Chondrocyte (in vitro differentiated cells): ENCODE measurements at regions not wholly inside any gene's neighbourhood (a gene's known extent, or its start where the extent isn't known, plus 50 kb on each side); places are given as distances from the start of the nearest gene placed in this dataset.

ENCODE experiments used
- DNase-seq: peaks from one replicate; pipeline ENCODE4 v3.0.0; 2021; ENCODE audit warnings: mixed read lengths, low spot score
- H3K27ac Mint-ChIP-seq: one replicate; pipeline ENCODE4 v1.8.0; 2021; ENCODE audit warnings: mild to moderate bottlenecking, moderate library complexity, mixed read lengths; ENCODE audit not compliant: unreplicated experiment
- H3K27me3 Mint-ChIP-seq: 2 replicates; pipeline ENCODE4 v1.8.0; 2021; ENCODE audit warnings: low read depth, mixed read lengths
- H3K36me3 Mint-ChIP-seq: 2 replicates; pipeline ENCODE4 v1.8.0; 2021; ENCODE audit warnings: low read depth, mixed read lengths
- H3K4me1 Mint-ChIP-seq: 2 replicates; pipeline ENCODE4 v1.8.0; 2021; ENCODE audit warnings: low read depth, mild to moderate bottlenecking, mixed read lengths
- H3K4me3 Mint-ChIP-seq: one replicate; pipeline ENCODE4 v1.8.0; 2021; ENCODE audit warnings: mild to moderate bottlenecking, moderate library complexity, mixed read lengths; ENCODE audit not compliant: unreplicated experiment
- H3K9me3 Mint-ChIP-seq: 2 replicates; pipeline ENCODE4 v1.8.0; 2021; ENCODE audit warnings: low read depth, mixed read lengths
- CTCF ChIP-seq: fragments of 200-600 bp; sonication (generic); IDR thresholded peaks from 2 replicates; pipeline ENCODE4 v1.5.0; 2021; ENCODE audit warnings: antibody characterized with exemption, mild to moderate bottlenecking, moderate library complexity

DNA sequence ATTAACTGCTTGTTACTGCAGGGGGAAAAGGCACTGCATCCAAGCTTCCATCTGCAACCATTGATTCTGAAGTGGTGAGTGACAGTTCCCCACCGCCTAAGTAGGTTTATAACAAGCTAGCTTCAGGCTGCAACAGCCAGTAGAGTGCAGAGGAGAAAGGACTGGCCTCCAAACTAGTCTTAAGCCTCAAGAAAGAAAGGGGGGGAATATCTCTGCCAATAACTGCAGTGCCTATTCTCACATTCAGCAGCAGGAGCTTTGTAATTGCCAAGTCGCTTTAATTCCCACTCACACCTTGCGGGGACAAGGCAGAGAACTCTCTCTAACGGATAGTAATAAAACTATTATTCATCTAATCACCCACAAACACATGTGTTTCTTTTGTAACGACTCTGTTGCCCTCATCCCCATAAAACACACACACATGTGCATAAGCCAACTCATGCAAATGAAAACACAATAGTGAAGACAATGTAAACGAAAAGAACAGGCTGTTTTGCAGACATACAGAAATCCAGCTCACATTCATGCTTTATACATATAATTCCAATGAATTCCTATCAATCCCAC, 1963.3 kb upstream of the PIK3C3 start:
- no peak for TF ChIP-seq CTCF

GRCh38 chr18:39990540-39990939, 1964.5 kb upstream of the PIK3C3 start:
- Mint-ChIP-seq H3K9me3 (no peaks in the 10 kb centered on the region), H3K27me3 (no peaks in the 10 kb centered on the region), H3K36me3 (no peaks in the 10 kb centered on the region), H3K27ac (no peak overlapping the region), H3K4me3 (no peak overlapping the region), H3K4me1 (no peaks in the 10 kb centered on the region)
- no peak for DNase-seq
- no peak for TF ChIP-seq CTCF

More for the DNA sequence above, 1963.3 kb upstream of the PIK3C3 start:
- H3K9me3 Mint-ChIP-seq = no peaks in the 10 kb centered on the region
- H3K4me1 Mint-ChIP-seq = no peaks in the 10 kb centered on the region
- DNase-seq = no peak
- H3K27me3 Mint-ChIP-seq = no peaks in the 10 kb centered on the region
- H3K27ac Mint-ChIP-seq = no peak overlapping the region
- H3K36me3 Mint-ChIP-seq = no peaks in the 10 kb centered on the region
- H3K4me3 Mint-ChIP-seq = no peak overlapping the region

DNA sequence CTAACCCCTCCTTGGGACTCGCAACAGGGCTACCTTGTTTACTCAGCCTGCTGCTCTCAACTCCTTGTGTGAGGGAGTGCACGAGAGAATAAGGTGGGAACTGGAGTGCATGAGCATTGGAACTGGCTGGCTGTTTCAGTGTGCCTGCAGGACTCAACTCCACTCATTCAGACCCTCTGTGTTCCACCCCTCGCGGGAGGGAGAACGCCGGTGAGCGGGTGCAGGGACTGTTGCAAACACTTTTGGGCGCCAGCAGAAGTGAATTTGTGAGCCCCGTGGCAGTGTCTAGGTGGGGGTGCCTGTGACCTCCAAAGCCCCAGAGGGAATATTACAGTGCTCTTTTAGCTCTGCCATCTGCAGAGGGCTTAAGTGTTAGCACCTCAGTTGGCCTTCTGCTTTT, 1978.3 kb upstream of the PIK3C3 start:
- no peak for DNase-seq
- no peak for TF ChIP-seq CTCF
- H3K36me3 Mint-ChIP-seq = no peaks in the 10 kb centered on the region
- no peaks in the 10 kb centered on the region for H3K9me3 Mint-ChIP-seq
- no peak overlapping the region for H3K27ac Mint-ChIP-seq
- H3K27me3 Mint-ChIP-seq = peaks cover 1% of the 10 kb centered on the region
- no peaks in the 10 kb centered on the region for H3K4me1 Mint-ChIP-seq
- H3K4me3 Mint-ChIP-seq = no peak overlapping the region

- H3K27me3 Mint-ChIP-seq = no peaks in the 10 kb centered on the region
- DNase-seq = no peak
- peaks cover 11% of the 10 kb centered on the region for H3K4me1 Mint-ChIP-seq
- H3K4me3 Mint-ChIP-seq = no peak overlapping the region
- no peaks in the 10 kb centered on the region for H3K36me3 Mint-ChIP-seq
- no peak for TF ChIP-seq CTCF
- H3K27ac Mint-ChIP-seq = no peak overlapping the region
- H3K9me3 Mint-ChIP-seq = peaks cover 2% of the 10 kb centered on the region
Measured at GRCh38 chr18:39972521-39972920, 1982.5 kb upstream of the PIK3C3 start.

- no peak for DNase-seq
- Mint-ChIP-seq H3K9me3 (peaks cover 2% of the 10 kb centered on the region), H3K27ac (no peak overlapping the region), H3K27me3 (no peaks in the 10 kb centered on the region), H3K4me3 (no peak overlapping the region), H3K4me1 (peaks cover 11% of the 10 kb centered on the region), H3K36me3 (no peaks in the 10 kb centered on the region)
- TF ChIP-seq CTCF = no peak
Measured at GRCh38 chr18:39969803-39970494, 1985.1 kb upstream of the PIK3C3 start.
